ENCODE measurements at regions not wholly inside any gene's neighbourhood (a gene's known extent, or its start where the extent isn't known, plus 50 kb on each side); places are given as distances from the start of the nearest gene placed in this dataset.

GRCh38 chr2:42957861-42958301, 165.5 kb upstream of the HAAO start:
- no peak for DNase-seq (ENCODE audit: low read depth in 2 of 2)

DNA sequence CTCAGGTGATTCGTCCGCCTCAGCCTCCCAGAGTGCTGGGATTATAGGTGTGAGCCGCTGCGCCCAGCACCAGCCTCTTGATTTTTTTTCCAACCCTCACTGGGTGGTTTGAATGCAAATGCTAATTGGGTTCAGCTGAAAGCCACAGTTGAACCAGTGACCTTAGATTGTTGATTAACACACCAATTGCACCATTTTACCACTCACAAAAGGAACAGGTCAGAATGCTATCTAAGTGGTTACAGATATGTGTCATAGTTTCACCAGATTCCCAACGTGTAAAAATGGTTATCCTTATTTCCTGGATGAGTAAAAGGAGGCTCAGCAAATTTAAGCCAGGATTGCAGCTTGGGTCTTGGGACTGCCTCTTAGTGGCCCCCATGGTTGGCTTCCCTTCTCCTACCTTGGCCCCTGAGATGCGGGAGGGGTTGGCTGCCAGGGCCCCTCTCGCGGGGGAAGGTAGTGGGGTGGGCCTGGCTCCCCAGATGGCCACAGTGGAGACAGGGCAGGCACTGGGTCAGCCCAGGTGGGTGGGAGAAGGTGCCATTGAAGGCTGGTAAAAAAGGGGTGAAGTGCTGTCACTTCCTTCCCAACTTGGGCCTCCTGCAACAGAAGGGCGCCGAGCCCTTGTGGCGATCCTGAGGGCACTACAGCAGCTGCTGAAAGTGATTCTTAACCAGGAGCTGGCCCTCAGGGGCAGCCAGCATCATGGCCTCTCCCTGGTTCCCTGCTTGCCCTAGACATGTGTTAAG, 164.9 kb upstream of the HAAO start:
- no peak for DNase-seq (ENCODE audit: low read depth in 2 of 2)

DNA sequence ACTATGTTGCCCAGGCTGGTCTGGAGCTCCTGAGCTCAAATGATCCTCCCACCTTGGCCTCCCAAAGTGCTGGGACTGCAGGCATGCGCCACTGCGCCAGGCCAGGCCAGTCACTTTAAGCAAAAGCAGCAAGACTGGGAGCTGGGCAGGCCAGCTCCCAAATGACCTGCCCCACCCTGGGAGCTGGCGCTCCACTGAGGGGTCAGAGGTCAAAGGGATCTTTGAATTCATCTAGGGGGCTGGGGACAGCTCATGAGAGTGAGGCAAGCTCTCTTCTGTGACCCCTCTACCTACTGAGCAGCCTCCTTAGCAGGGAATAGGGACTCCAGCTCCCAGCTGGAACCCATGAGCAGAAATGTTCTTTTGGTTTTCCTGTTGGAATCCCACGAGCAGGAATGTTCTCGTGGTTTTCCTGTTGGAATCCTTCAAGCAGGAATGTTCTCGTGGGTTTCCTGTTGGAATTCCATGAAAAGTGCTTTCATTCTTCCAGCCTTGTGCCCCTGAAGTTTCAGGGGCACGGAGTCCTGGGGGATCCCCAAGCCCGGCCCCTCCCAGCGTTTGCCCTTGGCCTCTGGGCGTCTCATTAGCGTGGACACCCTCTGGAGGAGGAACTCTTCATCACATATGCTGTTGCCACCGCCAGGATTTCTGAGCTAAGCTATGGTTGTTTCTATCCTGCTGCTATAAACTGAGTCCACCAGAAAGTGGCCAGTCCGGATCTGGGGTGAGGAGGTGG, 162.0 kb upstream of the HAAO start:
- DNase-seq (ENCODE audit: low read depth in 2 of 2) = no peak

DNA sequence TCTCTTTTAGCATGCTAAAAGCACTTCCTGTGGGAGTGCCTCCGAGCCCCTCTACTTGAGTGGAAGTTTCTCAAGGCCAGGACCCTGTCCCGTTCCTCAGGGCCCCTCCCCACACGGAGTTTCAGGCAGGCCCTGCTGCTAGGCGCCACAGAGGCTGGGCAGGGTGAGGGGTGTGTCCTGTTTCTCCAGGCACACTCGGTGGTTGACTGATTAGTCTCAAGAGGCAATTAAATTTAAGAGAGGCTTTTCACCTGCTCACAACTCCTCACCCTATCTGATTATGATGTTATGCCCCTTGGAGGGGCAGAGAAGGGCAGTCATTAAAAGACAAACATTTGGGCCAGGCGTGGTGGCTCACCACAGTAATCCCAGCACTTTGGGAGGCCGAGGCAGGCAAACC, 160.8 kb upstream of the HAAO start:
- DNase-seq (ENCODE audit: low read depth in 2 of 2) = no peak

DNA sequence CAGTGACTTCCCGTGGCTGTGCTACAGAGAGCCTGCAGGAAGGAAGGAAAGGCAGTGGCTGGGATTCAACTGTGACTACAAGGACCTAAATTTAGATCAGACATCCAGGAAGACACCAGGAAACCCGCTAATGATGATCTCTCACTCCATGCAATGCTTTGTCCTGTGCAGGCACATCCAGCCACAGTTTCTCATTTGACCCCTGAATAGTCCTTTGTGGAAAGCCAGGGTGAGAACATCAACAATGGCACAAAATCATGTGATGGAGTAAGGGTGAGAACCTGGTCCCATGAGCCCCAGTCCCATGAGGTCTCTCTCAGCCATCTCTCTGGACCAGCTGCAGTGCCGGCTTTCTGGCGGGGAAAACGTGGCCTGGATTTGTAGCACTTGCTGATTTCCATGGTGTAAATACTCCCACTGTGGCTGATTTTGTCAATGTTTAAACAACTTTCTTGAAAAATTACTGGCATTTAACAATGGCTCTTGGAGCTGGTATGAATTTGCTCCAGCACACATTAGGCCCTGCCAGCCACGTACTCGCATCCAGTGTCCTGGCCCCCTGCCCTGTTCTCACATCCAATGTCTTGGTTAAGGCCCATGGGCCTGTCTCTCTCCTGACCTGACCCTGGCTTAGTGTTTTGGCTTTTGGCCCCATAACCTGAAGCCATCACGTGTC, 159.0 kb upstream of the HAAO start:
- no peak for DNase-seq (ENCODE audit: low read depth in 2 of 2)

GRCh38 chr2:42949125-42949524, 156.7 kb upstream of the HAAO start:
- DNase-seq (ENCODE audit: low read depth in 2 of 2) = no peak

DNA sequence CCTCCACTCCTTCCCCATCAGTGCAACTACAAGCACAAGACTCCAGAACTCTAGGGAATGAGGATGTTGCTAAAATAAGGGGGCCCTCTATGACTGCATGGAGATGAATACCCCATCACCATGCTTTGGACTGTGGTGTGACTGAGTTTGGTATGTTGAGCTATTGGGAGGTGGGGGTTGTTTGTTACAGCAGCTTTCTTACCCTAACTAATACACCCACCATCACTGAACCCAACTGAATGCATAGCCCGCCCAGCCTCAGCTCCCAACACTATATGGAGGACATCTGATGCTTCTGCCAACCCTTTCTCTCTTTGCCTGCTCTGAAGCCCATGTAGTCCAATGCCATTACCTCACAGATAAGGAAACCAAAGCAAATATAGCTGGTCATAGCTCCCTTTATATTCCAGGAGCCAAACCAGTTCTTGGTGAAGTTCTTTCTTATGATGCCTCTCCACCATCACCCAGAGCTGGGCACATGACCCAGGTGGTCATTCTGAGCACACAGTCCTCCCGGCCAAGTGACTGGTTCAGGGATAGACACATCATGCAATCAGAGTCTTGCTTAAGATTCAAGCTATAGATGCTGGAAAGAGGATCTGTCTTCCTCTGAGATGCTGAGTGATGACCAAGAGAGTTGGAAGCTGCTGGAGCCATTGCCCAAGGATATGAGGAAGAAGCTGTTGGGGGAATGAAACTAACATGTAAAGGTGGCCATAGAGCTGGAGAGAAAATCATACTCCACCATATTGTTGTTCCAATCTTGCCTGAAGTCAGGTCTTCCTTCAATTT, 155.6 kb upstream of the HAAO start:
- no peak for DNase-seq (ENCODE audit: low read depth in 2 of 2)

DNA sequence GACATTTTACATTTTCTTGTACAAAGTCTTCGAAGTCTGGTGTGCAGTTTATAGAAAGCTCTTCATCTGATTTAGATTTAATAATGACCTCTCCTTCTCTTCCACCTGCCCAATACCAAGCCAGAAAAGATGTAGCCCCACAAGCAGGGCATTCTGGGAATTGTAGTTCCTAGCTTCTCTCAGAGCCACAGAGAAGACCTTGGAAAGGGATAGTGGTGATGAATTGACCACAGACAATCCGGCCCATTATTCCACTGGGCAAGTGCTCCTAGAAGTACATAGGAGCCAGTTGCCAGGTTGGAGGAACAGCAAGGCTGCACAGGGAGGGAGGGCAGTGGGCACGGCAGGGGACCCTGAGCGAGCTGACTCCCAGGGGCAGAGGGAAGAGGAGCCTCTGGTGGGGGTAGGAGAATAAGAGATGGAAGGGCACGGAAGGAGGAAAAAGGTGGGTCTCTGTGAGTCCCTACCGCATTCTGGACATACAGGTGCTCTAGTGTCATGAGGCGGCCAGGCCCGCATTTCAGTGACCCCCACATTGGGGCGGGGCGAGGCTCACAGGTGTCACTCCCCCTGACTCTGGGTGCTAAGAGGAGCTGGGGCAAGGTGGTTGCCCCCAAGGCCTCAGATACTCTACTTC, 152.5 kb upstream of the HAAO start:
- DNase-seq (ENCODE audit: low read depth in 2 of 2) = no peak

DNA sequence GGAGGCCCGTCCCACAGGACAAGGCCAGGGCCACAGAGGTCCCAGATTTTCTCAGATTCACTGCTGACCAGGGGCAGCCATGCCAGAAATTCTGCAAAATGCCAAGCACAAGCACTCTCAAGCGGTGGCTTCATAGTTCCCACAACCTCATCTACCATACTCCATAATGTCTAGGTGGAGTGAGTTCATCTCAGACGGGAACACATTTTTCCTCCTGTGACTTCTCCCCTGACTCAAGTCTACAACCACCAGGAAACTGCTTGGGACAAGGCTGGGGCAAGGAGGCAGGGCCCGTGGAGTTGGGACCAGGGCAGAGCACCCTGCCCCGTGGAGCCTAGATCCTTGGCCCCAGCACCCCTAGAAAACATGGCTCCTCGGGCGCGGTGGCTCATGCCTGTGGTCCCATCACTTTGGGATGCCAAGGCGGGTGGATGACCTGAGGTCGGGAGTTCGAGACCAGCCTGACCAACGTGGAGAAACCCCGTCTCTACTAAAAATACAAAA, 150.7 kb upstream of the HAAO start:
- DNase-seq (ENCODE audit: low read depth in 2 of 2) = no peak

- DNase-seq (ENCODE audit: low read depth in 2 of 2) = no peak
These were observed 150.0 kb upstream of the HAAO start for GRCh38 chr2:42942214-42942989.

GRCh38 chr2:42941633-42942176, 149.3 kb upstream of the HAAO start:
- DNase-seq (ENCODE audit: low read depth in 2 of 2) = no peak

GRCh38 chr2:42939411-42940206, 147.2 kb upstream of the HAAO start:
- DNase-seq (ENCODE audit: low read depth in 2 of 2) = no peak

DNA sequence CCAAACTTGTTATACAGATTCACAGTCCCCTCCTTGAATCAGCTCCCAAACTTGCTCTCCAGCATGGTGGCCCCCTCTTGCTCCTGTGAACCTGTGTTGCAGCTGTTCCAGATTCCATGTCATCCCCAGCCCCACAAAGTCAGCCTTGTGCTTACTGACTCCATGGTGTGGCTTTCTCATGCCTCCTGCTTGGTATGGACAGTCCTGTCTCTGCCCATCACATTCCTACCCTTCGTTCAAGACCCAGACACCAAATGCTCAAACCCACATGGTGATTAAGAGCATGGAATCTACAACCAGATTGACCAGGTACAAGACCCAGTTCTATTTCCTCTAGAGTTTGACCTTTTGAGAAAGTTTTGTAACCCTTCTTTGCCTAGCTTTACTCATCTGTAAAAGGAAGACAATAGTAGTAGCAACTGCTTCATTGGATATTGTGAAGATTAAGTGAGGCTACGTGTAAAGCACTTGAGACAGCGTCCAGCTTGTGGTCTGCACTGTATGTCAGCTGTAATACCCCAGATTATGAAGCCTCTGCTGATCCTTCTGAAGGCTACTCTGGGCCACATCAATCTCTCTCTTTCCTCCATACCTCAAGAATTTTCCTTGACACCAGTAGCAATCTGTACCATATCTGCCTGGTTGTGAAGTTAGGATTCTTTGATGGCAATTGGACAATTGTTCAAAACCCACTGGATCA, 146.4 kb upstream of the HAAO start:
- no peak for DNase-seq (ENCODE audit: low read depth in 2 of 2)

- no peak for DNase-seq (ENCODE audit: low read depth in 2 of 2)
These were observed 144.9 kb upstream of the HAAO start for GRCh38 chr2:42937171-42937875.

GRCh38 chr2:42935692-42936671, 143.6 kb upstream of the HAAO start:
- DNase-seq (ENCODE audit: low read depth in 2 of 2) = no peak

DNA sequence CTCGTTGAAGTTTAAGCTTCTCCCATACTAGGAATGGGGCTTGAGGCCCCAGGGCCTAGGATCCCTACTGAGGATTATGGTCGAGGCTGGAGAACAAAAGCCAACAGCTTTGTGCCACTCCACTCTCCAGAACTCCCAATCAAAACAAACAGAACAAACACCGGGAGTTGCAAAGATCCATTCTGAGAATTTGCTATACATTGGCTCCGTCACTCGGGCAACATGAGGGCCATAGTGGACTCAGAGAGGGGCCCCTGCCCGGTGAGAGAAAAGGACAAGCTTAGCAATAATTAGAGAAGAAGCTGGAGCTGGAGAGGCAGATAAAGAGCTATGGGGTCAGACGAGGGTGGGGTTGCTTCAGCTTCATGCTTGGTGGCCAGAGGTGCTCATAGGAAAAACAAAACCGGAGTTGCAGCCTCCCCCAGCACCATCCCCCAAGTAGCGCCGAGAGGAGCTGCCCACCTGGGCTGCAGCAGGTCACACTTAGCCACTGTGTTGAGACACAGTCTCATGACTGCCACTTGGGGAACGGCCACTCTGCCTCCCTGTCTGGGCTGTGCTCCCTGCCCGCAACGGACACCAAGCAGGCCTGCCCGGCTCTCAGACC, 142.3 kb upstream of the HAAO start:
- no peak for DNase-seq (ENCODE audit: low read depth in 2 of 2)
